HepG2 (cell line): ENCODE measurements at regions not wholly inside any gene's neighbourhood (a gene's known extent, or its start where the extent isn't known, plus 50 kb on each side); places are given as distances from the start of the nearest gene placed in this dataset.

ENCODE experiments used
- ATAC-seq: fragments of 200-7000 bp; cut with Tn5 transposase; 3 replicates; pipeline ENCODE4 v1.9.1; 2020; ENCODE audit warnings: mild to moderate bottlenecking, moderate library complexity
- BruUV-seq: library from RNA; stranded (reverse); fragments of 400-500 nt; replicated peaks from 2 replicates; lab custom pipeline; 2021; lab: Mats Ljungman, UMichigan
- CTCF ChIA-PET: fragments of 300-600 bp; formaldehyde crosslinking; extraction: SDS; loops from one replicate; lab custom pipeline; 2021; ENCODE audit warnings: low total read pairs, inconsistent platforms, low intra/inter-chr PET ratio; lab: Yijun Ruan, JAX
- POLR2A ChIA-PET: fragments of 350-600 bp; sonication (Branson Sonifier 250); formaldehyde crosslinking; loops from one replicate; lab custom pipeline; 2020; ENCODE audit warnings: antibody characterized with exemption, inconsistent platforms; lab: Yijun Ruan, JAX
- DNase-seq: peaks from one replicate; pipeline ENCODE4 v3.0.0-alpha.2; 2015; ENCODE audit warnings: low spot score
- FAIRE-seq: peaks from 3 replicates; lab custom pipeline; 2011; peaks lifted over from hg19 to GRCh38; lab: Jason Lieb, UNC
- H2AFZ ChIP-seq: one replicate; pipeline ENCODE4 v1.6.1; 2011; ENCODE audit warnings: low read length, inconsistent platforms
- H3K27ac ChIP-seq: fragments of 300-600 bp; 3 replicates; pipeline ENCODE4 v1.8.0; 2011; ENCODE audit warnings: mixed run types, mild to moderate bottlenecking, mixed read lengths, low read length, inconsistent platforms; ENCODE audit not compliant: insufficient read depth; ENCODE audit errors: extremely low read length
- H3K27me3 ChIP-seq, 2 experiments: fragments of 200-600 bp in 1 of 2; 2 replicates in 1 of 2; 3 replicates in 1 of 2; pipeline versions ENCODE4 v1.6.0 to v1.8.0; 2011; ENCODE audit warnings: low read length in 2 of 2, mild to moderate bottlenecking in 2 of 2, moderate library complexity in 2 of 2, inconsistent platforms in 1 of 2; ENCODE audit not compliant: insufficient read depth in 2 of 2, control insufficient read depth in 1 of 2
- H3K36me3 ChIP-seq, 2 experiments: fragments of 200-600 bp in 1 of 2; replicated peaks in 1 of 2; 2 replicates in 1 of 2; 3 replicates in 1 of 2; pipeline versions ENCODE4 v1.5.1 to v1.8.0; 2011; ENCODE audit warnings: low read length in 2 of 2, inconsistent platforms in 1 of 2; ENCODE audit not compliant: insufficient read depth in 2 of 2, control insufficient read depth in 1 of 2
- H3K4me1 ChIP-seq: 2 replicates; pipeline ENCODE4 v1.5.1; 2012; ENCODE audit warnings: low read length, inconsistent platforms; ENCODE audit not compliant: insufficient read depth
- H3K4me2 ChIP-seq: 2 replicates; pipeline ENCODE4 v1.6.0; 2011; ENCODE audit warnings: low read depth, low read length, inconsistent platforms
- H3K4me3 ChIP-seq, 3 experiments: fragments of 200-600 bp in 1 of 3; sonication (generic), shearing (Covaris generic) in 1 of 3; replicated peaks in 1 of 3; 2 replicates each; pipeline ENCODE4 v1.5.1; 2011 to 2016; ENCODE audit warnings: low read length in 3 of 3, inconsistent platforms in 2 of 3, low read depth in 2 of 3, mild to moderate bottlenecking in 2 of 3, control low read depth in 1 of 3, mixed read lengths in 1 of 3; ENCODE audit not compliant: insufficient read depth in 1 of 3
- H3K79me2 ChIP-seq: one replicate; pipeline ENCODE4 v1.6.1; 2011; ENCODE audit warnings: low read length, inconsistent platforms; ENCODE audit not compliant: insufficient read depth
- H3K9ac ChIP-seq: 2 replicates; pipeline ENCODE4 v1.6.0; 2011; ENCODE audit warnings: mild to moderate bottlenecking, low read depth, low read length, inconsistent platforms; ENCODE audit not compliant: insufficient read depth
- H3K9me3 ChIP-seq: 2 replicates; pipeline ENCODE4 v1.5.1; 2012; ENCODE audit warnings: mild to moderate bottlenecking, low read length
- H4K20me1 ChIP-seq: 2 replicates; pipeline ENCODE4 v1.6.0; 2011; ENCODE audit warnings: inconsistent platforms, mild to moderate bottlenecking, low read length, moderate library complexity; ENCODE audit not compliant: insufficient read depth
- CAMTA2 ChIP-seq: sonication (generic); formaldehyde crosslinking; IDR thresholded peaks from 2 replicates; pipeline ENCODE4 v1.4.0; 2020; ENCODE audit warnings: mild to moderate bottlenecking, missing genetic modification reagents, borderline replicate concordance
- SATB2 ChIP-seq: sonication (generic); formaldehyde crosslinking; IDR thresholded peaks from 2 replicates; pipeline ENCODE4 v1.5.0; 2020; ENCODE audit warnings: missing genetic modification reagents
- THAP11 ChIP-seq: IDR thresholded peaks from 2 replicates; pipeline ENCODE4 v1.6.1; 2016; ENCODE audit warnings: missing biosample characterization, missing genetic modification reagents
- ZNF652 ChIP-seq: IDR thresholded peaks from 2 replicates; pipeline ENCODE4 v1.6.1; 2016; ENCODE audit warnings: low read depth, borderline replicate concordance
- ZNF746 ChIP-seq: sonication (generic); formaldehyde crosslinking; IDR thresholded peaks from 2 replicates; pipeline ENCODE4 v1.8.0; 2022; ENCODE audit warnings: mild to moderate bottlenecking, missing genetic modification reagents
- ZNF75D ChIP-seq: sonication (generic); formaldehyde crosslinking; IDR thresholded peaks from 2 replicates; pipeline ENCODE4 v1.8.1; 2023; ENCODE audit warnings: missing genetic modification reagents, mild to moderate bottlenecking, borderline replicate concordance
- WGBS: methylation state at CpG from one replicate; pipeline ENCODE4 v1.1.6; 2017; ENCODE audit warnings: low lambda C conversion rate; 5-methylcytosine and 5-hydroxymethylcytosine counted together
- in situ Hi-C: cut with HindIII; loops from 2 replicates; pipeline ENCODE4 v1.10.0; 2017; ENCODE audit warnings: low pct_unique_long_range_greater_than_20kb; ENCODE audit not compliant: extremely low pct_ligation_motif_present
- intact Hi-C: fragments of 100-400 bp; cut with micrococcal nuclease; formaldehyde crosslinking; loops from one replicate; pipeline ENCODE4 v1.10.0; 2022; ENCODE audit not compliant: unreplicated experiment
- TF ChIP-seq, protein P1 (sequence below): sonication (generic); formaldehyde crosslinking; IDR thresholded peaks from 2 replicates; pipeline ENCODE4 v1.8.1; 2023; ENCODE audit warnings: mild to moderate bottlenecking, inconsistent platforms, moderate library complexity, missing genetic modification reagents, borderline replicate concordance
- TF ChIP-seq, protein P2 (sequence below): sonication (generic); formaldehyde crosslinking; IDR thresholded peaks from 2 replicates; pipeline ENCODE4 v1.4.0; 2020; ENCODE audit warnings: missing genetic modification reagents
- TF ChIP-seq, protein P3 (sequence below): sonication (generic); formaldehyde crosslinking; IDR thresholded peaks from 2 replicates; pipeline ENCODE4 v1.4.0; 2020; ENCODE audit warnings: mild to moderate bottlenecking, missing genetic modification reagents
- TF ChIP-seq, protein P4 (sequence below): sonication (generic); formaldehyde crosslinking; IDR thresholded peaks from 2 replicates; pipeline ENCODE4 v1.9.0; 2022; ENCODE audit warnings: low read depth, missing genetic modification reagents
- TF ChIP-seq, protein P5 (sequence below): sonication (generic); formaldehyde crosslinking; IDR thresholded peaks from 2 replicates; pipeline ENCODE4 v1.5.1; 2020; ENCODE audit warnings: missing genetic modification reagents, mild to moderate bottlenecking, borderline replicate concordance

- in situ Hi-C loops, result no loop called here
- no peak for FAIRE-seq
- Histone ChIP-seq H3K9ac (no peak overlapping the region), H3K27me3 (no peaks in the 10 kb centered on the region), H2AFZ (no peak overlapping the region), H3K4me1 (0 out of 2 replicates have a peak, but pooled peaks cover 7% of the 10 kb centered on the region), H3K9me3 (no peaks in the 10 kb centered on the region), H3K27ac (no peak overlapping the region), H3K4me2 (no peak overlapping the region), H3K79me2 (no peaks in the 10 kb centered on the region), H4K20me1 (no peaks in the 10 kb centered on the region), H3K36me3 (no peaks in the 10 kb centered on the region), H3K4me3 (no peak overlapping the region)
- no peak for ATAC-seq
- CTCF ChIA-PET, result no interaction called here
- 57% methylated on average over 2 of the region's 2 CpGs for WGBS
- no TSS peak for BruUV-seq
- DNase-seq, result no peak
- intact Hi-C loops, result no loop called here
- POLR2A ChIA-PET, result no interaction called here
- TF ChIP-seq THAP11 (no peak), ZNF75D (CRISPR knock-in tag) (no peak), ZNF746 (CRISPR knock-in tag) (no peak), ZNF652 (CRISPR knock-in tag) (no peak), SATB2 (no peak), CAMTA2 (CRISPR knock-in tag) (no peak)
- TF ChIP-seq, protein P1, sequence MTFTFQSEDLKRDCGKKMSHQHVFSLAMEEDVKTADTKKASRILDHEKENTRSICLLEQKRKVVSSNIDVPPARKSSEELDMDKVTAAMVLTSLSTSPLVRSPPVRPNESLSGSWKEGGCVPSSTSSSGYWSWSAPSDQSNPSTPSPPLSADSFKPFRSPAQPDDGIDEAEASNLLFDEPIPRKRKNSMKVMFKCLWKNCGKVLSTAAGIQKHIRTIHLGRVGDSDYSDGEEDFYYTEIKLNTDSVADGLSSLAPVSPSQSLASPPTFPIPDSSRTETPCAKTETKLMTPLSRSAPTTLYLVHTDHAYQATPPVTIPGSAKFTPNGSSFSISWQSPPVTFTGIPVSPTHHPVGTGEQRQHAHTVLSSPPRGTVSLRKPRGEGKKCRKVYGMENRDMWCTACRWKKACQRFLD (CRISPR knock-in tag), result no peak
- TF ChIP-seq, protein P2, sequence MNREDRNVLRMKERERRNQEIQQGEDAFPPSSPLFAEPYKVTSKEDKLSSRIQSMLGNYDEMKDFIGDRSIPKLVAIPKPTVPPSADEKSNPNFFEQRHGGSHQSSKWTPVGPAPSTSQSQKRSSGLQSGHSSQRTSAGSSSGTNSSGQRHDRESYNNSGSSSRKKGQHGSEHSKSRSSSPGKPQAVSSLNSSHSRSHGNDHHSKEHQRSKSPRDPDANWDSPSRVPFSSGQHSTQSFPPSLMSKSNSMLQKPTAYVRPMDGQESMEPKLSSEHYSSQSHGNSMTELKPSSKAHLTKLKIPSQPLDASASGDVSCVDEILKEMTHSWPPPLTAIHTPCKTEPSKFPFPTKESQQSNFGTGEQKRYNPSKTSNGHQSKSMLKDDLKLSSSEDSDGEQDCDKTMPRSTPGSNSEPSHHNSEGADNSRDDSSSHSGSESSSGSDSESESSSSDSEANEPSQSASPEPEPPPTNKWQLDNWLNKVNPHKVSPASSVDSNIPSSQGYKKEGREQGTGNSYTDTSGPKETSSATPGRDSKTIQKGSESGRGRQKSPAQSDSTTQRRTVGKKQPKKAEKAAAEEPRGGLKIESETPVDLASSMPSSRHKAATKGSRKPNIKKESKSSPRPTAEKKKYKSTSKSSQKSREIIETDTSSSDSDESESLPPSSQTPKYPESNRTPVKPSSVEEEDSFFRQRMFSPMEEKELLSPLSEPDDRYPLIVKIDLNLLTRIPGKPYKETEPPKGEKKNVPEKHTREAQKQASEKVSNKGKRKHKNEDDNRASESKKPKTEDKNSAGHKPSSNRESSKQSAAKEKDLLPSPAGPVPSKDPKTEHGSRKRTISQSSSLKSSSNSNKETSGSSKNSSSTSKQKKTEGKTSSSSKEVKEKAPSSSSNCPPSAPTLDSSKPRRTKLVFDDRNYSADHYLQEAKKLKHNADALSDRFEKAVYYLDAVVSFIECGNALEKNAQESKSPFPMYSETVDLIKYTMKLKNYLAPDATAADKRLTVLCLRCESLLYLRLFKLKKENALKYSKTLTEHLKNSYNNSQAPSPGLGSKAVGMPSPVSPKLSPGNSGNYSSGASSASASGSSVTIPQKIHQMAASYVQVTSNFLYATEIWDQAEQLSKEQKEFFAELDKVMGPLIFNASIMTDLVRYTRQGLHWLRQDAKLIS, result no peak
- TF ChIP-seq, protein P3, sequence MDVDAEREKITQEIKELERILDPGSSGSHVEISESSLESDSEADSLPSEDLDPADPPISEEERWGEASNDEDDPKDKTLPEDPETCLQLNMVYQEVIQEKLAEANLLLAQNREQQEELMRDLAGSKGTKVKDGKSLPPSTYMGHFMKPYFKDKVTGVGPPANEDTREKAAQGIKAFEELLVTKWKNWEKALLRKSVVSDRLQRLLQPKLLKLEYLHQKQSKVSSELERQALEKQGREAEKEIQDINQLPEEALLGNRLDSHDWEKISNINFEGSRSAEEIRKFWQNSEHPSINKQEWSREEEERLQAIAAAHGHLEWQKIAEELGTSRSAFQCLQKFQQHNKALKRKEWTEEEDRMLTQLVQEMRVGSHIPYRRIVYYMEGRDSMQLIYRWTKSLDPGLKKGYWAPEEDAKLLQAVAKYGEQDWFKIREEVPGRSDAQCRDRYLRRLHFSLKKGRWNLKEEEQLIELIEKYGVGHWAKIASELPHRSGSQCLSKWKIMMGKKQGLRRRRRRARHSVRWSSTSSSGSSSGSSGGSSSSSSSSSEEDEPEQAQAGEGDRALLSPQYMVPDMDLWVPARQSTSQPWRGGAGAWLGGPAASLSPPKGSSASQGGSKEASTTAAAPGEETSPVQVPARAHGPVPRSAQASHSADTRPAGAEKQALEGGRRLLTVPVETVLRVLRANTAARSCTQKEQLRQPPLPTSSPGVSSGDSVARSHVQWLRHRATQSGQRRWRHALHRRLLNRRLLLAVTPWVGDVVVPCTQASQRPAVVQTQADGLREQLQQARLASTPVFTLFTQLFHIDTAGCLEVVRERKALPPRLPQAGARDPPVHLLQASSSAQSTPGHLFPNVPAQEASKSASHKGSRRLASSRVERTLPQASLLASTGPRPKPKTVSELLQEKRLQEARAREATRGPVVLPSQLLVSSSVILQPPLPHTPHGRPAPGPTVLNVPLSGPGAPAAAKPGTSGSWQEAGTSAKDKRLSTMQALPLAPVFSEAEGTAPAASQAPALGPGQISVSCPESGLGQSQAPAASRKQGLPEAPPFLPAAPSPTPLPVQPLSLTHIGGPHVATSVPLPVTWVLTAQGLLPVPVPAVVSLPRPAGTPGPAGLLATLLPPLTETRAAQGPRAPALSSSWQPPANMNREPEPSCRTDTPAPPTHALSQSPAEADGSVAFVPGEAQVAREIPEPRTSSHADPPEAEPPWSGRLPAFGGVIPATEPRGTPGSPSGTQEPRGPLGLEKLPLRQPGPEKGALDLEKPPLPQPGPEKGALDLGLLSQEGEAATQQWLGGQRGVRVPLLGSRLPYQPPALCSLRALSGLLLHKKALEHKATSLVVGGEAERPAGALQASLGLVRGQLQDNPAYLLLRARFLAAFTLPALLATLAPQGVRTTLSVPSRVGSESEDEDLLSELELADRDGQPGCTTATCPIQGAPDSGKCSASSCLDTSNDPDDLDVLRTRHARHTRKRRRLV, result no peak
- TF ChIP-seq, protein P4, sequence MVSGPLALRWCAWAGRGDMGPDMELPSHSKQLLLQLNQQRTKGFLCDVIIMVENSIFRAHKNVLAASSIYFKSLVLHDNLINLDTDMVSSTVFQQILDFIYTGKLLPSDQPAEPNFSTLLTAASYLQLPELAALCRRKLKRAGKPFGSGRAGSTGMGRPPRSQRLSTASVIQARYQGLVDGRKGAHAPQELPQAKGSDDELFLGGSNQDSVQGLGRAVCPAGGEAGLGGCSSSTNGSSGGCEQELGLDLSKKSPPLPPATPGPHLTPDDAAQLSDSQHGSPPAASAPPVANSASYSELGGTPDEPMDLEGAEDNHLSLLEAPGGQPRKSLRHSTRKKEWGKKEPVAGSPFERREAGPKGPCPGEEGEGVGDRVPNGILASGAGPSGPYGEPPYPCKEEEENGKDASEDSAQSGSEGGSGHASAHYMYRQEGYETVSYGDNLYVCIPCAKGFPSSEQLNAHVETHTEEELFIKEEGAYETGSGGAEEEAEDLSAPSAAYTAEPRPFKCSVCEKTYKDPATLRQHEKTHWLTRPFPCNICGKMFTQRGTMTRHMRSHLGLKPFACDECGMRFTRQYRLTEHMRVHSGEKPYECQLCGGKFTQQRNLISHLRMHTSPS, result no peak
- TF ChIP-seq, protein P5, sequence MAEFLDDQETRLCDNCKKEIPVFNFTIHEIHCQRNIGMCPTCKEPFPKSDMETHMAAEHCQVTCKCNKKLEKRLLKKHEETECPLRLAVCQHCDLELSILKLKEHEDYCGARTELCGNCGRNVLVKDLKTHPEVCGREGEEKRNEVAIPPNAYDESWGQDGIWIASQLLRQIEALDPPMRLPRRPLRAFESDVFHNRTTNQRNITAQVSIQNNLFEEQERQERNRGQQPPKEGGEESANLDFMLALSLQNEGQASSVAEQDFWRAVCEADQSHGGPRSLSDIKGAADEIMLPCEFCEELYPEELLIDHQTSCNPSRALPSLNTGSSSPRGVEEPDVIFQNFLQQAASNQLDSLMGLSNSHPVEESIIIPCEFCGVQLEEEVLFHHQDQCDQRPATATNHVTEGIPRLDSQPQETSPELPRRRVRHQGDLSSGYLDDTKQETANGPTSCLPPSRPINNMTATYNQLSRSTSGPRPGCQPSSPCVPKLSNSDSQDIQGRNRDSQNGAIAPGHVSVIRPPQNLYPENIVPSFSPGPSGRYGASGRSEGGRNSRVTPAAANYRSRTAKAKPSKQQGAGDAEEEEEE, result no peak
Measured at GRCh38 chr5:155485386-155485785, 471.8 kb downstream of the KIF4B start.
